Skeletal muscle tissue (tissue), 3 donors: ENCODE measurements at regions not wholly inside any gene's neighbourhood (a gene's known extent, or its start where the extent isn't known, plus 50 kb on each side); places are given as distances from the start of the nearest gene placed in this dataset.
"Not testable (repeated sequence)": the region's sequence is repeated elsewhere in the genome, so short reads cannot be mapped to it uniquely, and the experiment has no call there.

ENCODE experiments used
- H3K27ac ChIP-seq: one replicate; pipeline ENCODE4 v1.7.0; 2013; ENCODE audit warnings: mild to moderate bottlenecking, low read depth, low read length, inconsistent platforms
- H3K27me3 ChIP-seq, 3 donors: one replicate each; pipeline ENCODE4 v1.7.0; 2013; ENCODE audit warnings: low read length in 3 of 3; ENCODE audit not compliant: control insufficient read depth in 3 of 3, insufficient read depth in 3 of 3
- H3K36me3 ChIP-seq, 3 donors: one replicate each; pipeline ENCODE4 v1.7.0; 2013; ENCODE audit warnings: low read length in 3 of 3; ENCODE audit not compliant: control insufficient read depth in 3 of 3, insufficient read depth in 3 of 3
- H3K4me1 ChIP-seq, 3 donors: one replicate each; pipeline ENCODE4 v1.7.0; 2013; ENCODE audit warnings: low read length in 3 of 3, mild to moderate bottlenecking in 3 of 3; ENCODE audit not compliant: control insufficient read depth in 3 of 3, insufficient read depth in 3 of 3
- H3K4me3 ChIP-seq, 3 donors: one replicate each; pipeline ENCODE4 v1.7.0; 2013; ENCODE audit warnings: low read length in 3 of 3
- H3K9ac ChIP-seq, 3 donors: one replicate each; pipeline ENCODE4 v1.7.0; 2013; ENCODE audit warnings: low read length in 3 of 3, mild to moderate bottlenecking in 3 of 3, moderate library complexity in 2 of 3, low read depth in 1 of 3
- H3K9me3 ChIP-seq, 3 donors: one replicate each; pipeline ENCODE4 v1.7.0; 2013; ENCODE audit warnings: low read length in 3 of 3; ENCODE audit not compliant: control insufficient read depth in 3 of 3
- donor health status: Osteomylitis.

DNA sequence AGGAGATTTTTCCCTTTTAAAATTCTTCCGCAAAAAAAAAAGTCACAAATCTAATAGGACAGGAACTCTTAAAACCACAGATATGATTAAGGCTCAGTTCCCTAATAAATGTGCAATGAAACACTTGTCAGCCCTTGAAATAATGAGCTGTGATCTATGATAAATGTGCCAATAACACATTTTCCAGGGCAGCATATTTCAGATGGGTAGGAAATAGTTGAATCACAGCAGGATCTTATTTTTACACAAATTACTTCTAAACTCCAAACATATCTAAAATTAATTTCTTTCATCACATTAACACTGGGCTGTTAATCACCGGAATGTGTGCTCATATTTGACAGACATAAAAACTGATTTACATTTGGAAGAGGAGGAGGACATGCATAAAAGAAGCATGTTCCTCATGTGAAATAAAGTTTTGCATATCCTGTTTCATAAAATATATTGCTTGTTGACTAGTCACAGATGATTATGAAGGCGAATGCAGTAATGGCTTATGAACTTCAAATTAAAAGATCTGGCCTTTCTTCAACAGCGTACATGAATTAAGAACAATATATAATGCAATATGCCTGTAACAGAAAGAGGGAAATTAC is 281.4 kb downstream of the PAX3 start:
- no peaks in the 10 kb centered on the region for H3K36me3 ChIP-seq

DNA sequence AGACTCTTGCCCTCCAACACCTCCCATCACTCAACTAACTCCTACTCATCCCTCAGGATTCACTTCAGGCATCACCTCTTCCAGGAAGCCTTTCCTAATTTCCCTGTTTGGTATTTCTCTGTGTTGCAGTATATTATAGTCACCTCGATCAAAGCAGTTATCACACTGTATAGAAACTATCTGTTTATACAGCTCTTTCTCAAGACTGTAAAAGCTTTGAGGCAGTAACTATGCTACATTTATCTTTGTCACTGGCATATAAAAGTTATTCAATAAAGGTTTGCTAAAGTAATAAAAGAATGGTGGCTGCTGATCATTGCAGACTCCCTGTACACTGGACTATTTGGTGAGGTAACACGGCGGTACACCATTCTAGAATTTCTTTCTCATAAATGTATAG is 284.9 kb downstream of the PAX3 start:
- Histone ChIP-seq H3K9ac (no peak overlapping the region), H3K27me3 (peaks cover 0 to 10% (median 0%) of the 10 kb centered on the region in 3 donors), H3K9me3 (no peaks in the 10 kb centered on the region), H3K27ac (no peak overlapping the region), H3K4me1 (no peaks in the 10 kb centered on the region), H3K36me3 (no peaks in the 10 kb centered on the region), H3K4me3 (no peak overlapping the region)

More for the DNA sequence above, 281.4 kb downstream of the PAX3 start:
- Histone ChIP-seq H3K4me3 (no peak overlapping the region), H3K4me1 (no peaks in the 10 kb centered on the region), H3K9me3 (no peaks in the 10 kb centered on the region), H3K27me3 (peaks cover 0 to 7% (median 0%) of the 10 kb centered on the region in 3 donors), H3K9ac (no peak overlapping the region), H3K27ac (no peak overlapping the region)

DNA sequence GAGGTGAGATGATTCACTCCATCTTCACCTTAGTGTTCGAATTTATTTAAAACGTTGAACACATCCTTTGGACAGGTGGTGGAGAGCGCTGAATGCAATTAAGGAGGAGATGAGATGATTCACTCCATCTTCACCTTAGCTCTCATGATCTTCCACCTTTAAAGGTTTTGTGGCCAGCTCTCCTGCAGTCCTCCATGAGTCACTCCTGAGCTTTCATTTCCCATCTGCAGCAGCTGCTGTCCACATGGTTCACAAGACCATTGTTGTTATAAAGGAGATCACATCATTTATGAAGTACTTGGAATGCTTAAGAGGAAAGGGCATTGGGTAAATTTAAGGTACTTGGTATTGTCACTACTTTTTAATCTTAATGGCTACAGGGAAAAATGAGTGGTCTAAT is 298.5 kb downstream of the PAX3 start:
- no peak overlapping the region for H3K9ac ChIP-seq
- no peaks in the 10 kb centered on the region for H3K9me3 ChIP-seq
- no peaks in the 10 kb centered on the region for H3K36me3 ChIP-seq
- no peak overlapping the region for H3K4me3 ChIP-seq
- no peaks in the 10 kb centered on the region for H3K27me3 ChIP-seq
- no peaks in the 10 kb centered on the region for H3K4me1 ChIP-seq
- no peak overlapping the region for H3K27ac ChIP-seq

GRCh38 chr2:221999717-222000116 is 299.1 kb downstream of the PAX3 start:
- Histone ChIP-seq H3K36me3 (no peaks in the 10 kb centered on the region), H3K9ac (no peak overlapping the region), H3K27ac (no peak overlapping the region), H3K9me3 (no peaks in the 10 kb centered on the region), H3K4me1 (no peaks in the 10 kb centered on the region), H3K4me3 (no peak overlapping the region), H3K27me3 (no peaks in the 10 kb centered on the region)

- Histone ChIP-seq H3K4me1 (no peaks in the 10 kb centered on the region), H3K36me3 (no peaks in the 10 kb centered on the region), H3K27ac (no peak overlapping the region), H3K4me3 (no peak overlapping the region), H3K9me3 (no peaks in the 10 kb centered on the region), H3K9ac (no peak overlapping the region), H3K27me3 (no peaks in the 10 kb centered on the region)
Measured at GRCh38 chr2:221999166-221999565, 299.6 kb downstream of the PAX3 start.

- Histone ChIP-seq H3K4me3 (no peak overlapping the region), H3K9me3 (no peaks in the 10 kb centered on the region), H3K36me3 (no peaks in the 10 kb centered on the region), H3K27me3 (no peaks in the 10 kb centered on the region), H3K4me1 (no peaks in the 10 kb centered on the region), H3K9ac (no peak overlapping the region), H3K27ac (no peak overlapping the region)
Measured at GRCh38 chr2:221997683-221998082, 301.1 kb downstream of the PAX3 start.

GRCh38 chr2:221997100-221997499 is 301.7 kb downstream of the PAX3 start:
- H3K9ac ChIP-seq: no peak overlapping the region
- H3K4me3 ChIP-seq: no peak overlapping the region
- no peaks in the 10 kb centered on the region for H3K27me3 ChIP-seq
- H3K36me3 ChIP-seq: no peaks in the 10 kb centered on the region
- no peaks in the 10 kb centered on the region for H3K4me1 ChIP-seq
- H3K9me3 ChIP-seq: no peaks in the 10 kb centered on the region
- H3K27ac ChIP-seq: no peak overlapping the region

DNA sequence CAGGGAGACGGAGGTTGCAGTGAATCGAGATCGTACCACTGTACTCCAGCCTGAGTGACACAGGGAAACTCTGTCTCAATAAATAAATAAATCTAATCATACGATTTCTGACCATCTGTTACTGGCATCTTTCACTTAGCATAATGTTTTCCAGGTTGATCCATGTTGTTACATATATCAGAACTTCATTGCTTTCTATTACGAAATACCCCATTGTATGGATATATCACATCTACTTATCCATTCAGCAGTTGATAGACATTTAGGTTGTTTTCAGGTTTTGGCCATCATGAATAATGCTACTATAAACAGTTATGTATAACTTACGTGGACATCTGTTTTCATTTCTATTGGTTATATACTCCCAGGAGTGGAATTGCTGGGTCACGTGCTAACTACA is 303.9 kb downstream of the PAX3 start:
- H3K9ac ChIP-seq: no peak overlapping the region
- H3K9me3 ChIP-seq: peaks cover 0 to 3% (median 0%) of the 10 kb centered on the region in 3 donors
- H3K36me3 ChIP-seq: no peaks in the 10 kb centered on the region
- no peaks in the 10 kb centered on the region for H3K27me3 ChIP-seq
- H3K4me1 ChIP-seq: no peaks in the 10 kb centered on the region
- H3K27ac ChIP-seq: no peak overlapping the region
- no peak overlapping the region for H3K4me3 ChIP-seq

DNA sequence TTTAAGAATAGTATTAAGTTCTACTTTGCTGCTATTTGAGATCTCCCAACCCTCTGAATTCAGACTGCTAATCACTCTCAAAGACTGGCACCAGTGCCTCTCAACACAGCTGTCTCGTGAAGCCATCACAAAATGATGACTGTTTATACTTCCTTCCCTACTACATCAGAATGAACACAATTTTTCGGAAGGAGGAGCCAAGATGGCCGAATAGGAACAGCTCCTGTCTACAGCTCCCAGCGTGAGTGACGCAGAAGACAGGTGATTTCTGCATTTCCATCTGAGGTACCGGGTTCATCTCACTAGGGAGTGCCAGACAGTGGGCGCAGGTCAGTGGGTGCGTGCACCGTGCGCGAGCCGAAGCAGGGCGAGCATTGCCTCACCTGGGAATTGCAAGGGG is 314.4 kb downstream of the PAX3 start:
- H3K4me3 ChIP-seq, H3K36me3 ChIP-seq, H3K4me1 ChIP-seq, H3K27me3 ChIP-seq, H3K27ac ChIP-seq, H3K9ac ChIP-seq, H3K9me3 ChIP-seq: not testable (repeated sequence)

GRCh38 chr2:221981912-221982470 is 316.8 kb downstream of the PAX3 start:
- no peak overlapping the region for H3K27ac ChIP-seq
- H3K9ac ChIP-seq: no peak overlapping the region
- no peaks in the 10 kb centered on the region for H3K4me1 ChIP-seq
- no peaks in the 10 kb centered on the region for H3K36me3 ChIP-seq
- no peaks in the 10 kb centered on the region for H3K9me3 ChIP-seq
- no peak overlapping the region for H3K4me3 ChIP-seq
- no peaks in the 10 kb centered on the region for H3K27me3 ChIP-seq
